ENCODE measurements at regions not wholly inside any gene's neighbourhood (a gene's known extent, or its start where the extent isn't known, plus 50 kb on each side); places are given as distances from the start of the nearest gene placed in this dataset.
"Not testable (repeated sequence)": the region's sequence is repeated elsewhere in the genome, so short reads cannot be mapped to it uniquely, and the experiment has no call there.

GRCh38 chrX:39779952-39780783, 317.6 kb downstream of the BCOR start:
- DNase-seq, result no peak

GRCh38 chrX:39782276-39782675, 315.5 kb downstream of the BCOR start:
- no peak for DNase-seq

- DNase-seq, result no peak
These were observed 309.8 kb downstream of the BCOR start for GRCh38 chrX:39787999-39788398.

- no peak for DNase-seq
These were observed 309.2 kb downstream of the BCOR start for GRCh38 chrX:39788521-39788920.

- no peak for DNase-seq
These were observed 306.1 kb downstream of the BCOR start for GRCh38 chrX:39791691-39792090.

- DNase-seq, result no peak
These were observed 302.2 kb downstream of the BCOR start for GRCh38 chrX:39795605-39796004.

GRCh38 chrX:39796856-39797255, 300.9 kb downstream of the BCOR start:
- no peak for DNase-seq

- not testable (repeated sequence) for DNase-seq
These were observed 299.3 kb downstream of the BCOR start for GRCh38 chrX:39798488-39798887.

GRCh38 chrX:39802354-39802753, 295.4 kb downstream of the BCOR start:
- no peak for DNase-seq

- DNase-seq, result no peak
These were observed 294.9 kb downstream of the BCOR start for GRCh38 chrX:39802908-39803307.

GRCh38 chrX:39805022-39805421, 292.7 kb downstream of the BCOR start:
- DNase-seq, result no peak

- no peak for DNase-seq
These were observed 291.9 kb downstream of the BCOR start for GRCh38 chrX:39805825-39806224.

- no peak for DNase-seq
These were observed 289.3 kb downstream of the BCOR start for GRCh38 chrX:39808471-39808917.

- no peak for DNase-seq
These were observed 288.4 kb downstream of the BCOR start for GRCh38 chrX:39809331-39809730.

- DNase-seq, result no peak
These were observed 286.9 kb downstream of the BCOR start for GRCh38 chrX:39810901-39811300.

GRCh38 chrX:39811376-39811775, 286.4 kb downstream of the BCOR start:
- DNase-seq, result no peak

GRCh38 chrX:39813631-39814277, 284.0 kb downstream of the BCOR start:
- DNase-seq, result no peak

- peak; percentile 37 for DNase-seq
These were observed 283.4 kb downstream of the BCOR start for GRCh38 chrX:39814391-39814790.

GRCh38 chrX:39815631-39816030, 282.1 kb downstream of the BCOR start:
- no peak for DNase-seq

- no peak for DNase-seq
These were observed 280.7 kb downstream of the BCOR start for GRCh38 chrX:39816871-39817731.

- DNase-seq, result no peak
These were observed 279.8 kb downstream of the BCOR start for GRCh38 chrX:39817754-39818470.

GRCh38 chrX:39818750-39819149, 279.0 kb downstream of the BCOR start:
- no peak for DNase-seq
